HUDEP-2 (cell line): ENCODE measurements at regions not wholly inside any gene's neighbourhood (a gene's known extent, or its start where the extent isn't known, plus 50 kb on each side); places are given as distances from the start of the nearest gene placed in this dataset.
"Not testable (repeated sequence)": the region's sequence is repeated elsewhere in the genome, so short reads cannot be mapped to it uniquely, and the experiment has no call there.

ENCODE experiments used
- DNase-seq, 76 experiments: peaks; one replicate each; lab custom pipeline; 2025; ENCODE audit not compliant: unreplicated experiment in 76 of 76; lab: John Stamatoyannopoulos, UW

DNA sequence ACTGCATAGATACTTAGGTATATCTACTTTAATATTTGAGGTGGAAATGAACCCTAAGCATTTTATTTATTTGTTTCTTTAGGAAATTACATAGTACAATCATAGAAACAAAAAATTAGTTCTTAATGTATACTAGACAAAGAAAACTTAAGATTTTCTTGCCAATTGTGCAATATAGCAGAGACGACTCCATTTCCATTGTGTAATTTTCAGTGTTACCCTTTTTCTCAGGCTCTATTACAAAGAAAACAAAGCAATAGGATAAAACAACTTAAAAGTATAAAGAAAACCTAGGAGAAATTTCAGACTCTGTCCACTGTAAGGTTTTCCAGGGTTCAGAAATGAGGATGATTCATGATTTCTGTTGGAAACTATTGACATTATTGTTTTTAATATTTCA, 89.0 kb upstream of the SERTAD2 start:
- no peak for DNase-seq

DNA sequence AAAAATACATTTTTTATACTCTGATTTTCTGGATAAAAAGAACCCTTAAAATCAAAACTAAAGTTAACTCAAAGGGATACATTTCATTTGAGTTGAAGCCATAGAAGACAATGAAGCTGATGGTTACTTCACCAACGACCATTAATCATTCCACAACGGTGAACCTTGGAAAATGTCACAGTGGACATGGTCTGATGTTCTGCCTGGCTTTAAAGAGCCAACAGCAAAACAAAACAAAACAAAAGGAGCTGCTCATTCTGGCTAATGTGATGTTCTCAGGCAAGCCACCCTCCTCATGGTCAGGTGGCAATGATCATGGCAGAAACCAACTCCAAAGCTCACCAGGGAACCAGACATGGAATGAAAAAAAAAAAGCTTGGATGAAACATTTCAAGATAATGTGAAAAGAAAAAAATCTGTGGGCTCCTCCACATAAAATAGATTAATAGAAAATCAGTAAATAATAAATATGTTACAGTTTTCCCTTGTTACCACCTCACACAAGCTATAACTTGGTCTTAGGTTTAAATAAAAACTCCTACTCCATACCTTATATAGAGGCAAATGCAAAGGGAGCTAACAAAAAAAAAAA, 90.1 kb upstream of the SERTAD2 start:
- no peak for DNase-seq

DNA sequence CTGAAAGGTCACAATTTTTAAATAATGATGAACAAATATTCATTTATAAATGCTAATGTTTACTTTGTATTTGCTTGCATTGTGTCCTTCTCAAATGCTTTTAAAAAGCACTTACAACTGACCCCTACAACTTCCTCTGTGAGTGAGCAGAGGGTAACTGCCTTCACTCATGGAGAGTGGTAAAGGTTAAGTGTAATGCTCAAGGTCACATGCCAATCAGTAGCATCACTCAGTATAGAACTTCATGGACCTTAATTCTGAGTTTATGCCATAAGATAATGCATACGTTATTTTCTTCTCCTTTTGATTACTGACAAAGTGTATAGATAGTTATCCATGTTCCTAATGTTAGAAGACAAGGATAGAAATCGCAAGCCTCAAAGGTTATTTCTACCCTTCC, 91.8 kb upstream of the SERTAD2 start:
- no peak for DNase-seq

DNA sequence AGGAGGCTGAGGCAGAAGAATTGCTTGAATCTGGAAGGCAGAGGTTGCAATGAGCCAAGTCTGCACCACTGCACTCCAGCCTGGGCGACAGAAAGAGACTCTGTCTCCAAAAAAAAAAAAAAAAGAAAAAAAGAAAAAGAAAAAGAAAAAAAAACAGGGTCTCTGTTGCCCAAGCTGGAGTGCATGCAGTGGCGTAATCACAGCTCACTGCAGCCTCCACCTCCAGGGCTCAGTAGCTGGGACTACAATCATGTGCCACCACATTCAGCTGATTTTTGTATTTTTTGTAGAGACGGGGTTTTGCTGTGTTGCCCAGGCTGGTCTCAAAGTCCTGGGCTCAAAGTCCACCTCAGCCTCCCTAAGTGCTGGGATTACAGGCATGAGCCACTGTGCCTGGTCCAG, 94.0 kb upstream of the SERTAD2 start:
- DNase-seq: not testable (repeated sequence)

DNA sequence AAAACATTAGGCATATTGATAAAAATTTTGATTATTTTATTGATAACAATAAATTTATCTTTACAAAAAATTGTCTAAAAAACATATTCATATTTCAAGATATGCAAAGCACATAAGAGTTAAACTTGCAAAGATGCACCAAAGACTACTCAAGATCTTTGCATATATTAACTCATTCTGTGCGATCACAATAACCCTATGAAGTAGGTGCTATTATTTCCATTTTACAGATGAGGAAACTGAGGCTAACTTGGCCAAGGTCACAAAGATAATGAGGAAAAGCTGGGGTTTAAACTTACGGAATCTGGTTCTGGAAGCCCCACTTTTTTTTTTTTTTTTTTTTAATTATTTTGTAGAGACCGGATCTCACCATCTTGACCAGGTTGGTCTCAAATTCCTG, 94.4 kb upstream of the SERTAD2 start:
- no peak for DNase-seq

DNA sequence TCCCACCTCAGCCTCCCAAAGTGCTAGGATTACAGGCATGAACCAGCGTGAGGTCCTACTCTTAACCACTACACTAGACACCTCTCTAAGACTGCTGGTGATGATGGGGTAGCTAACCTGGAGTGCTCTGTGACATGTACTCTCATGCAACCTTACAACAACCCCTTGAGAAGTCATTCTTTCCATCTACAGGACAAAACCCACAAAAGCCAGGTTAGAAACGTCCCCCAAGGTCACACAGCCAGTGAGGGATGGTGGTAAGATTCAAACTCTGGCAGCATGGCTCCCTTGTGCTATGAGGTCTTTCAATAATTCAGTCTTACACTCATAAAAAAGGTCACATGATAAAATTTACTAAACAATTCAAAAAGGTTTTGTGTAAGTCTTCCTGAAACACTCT, 94.8 kb upstream of the SERTAD2 start:
- no peak for DNase-seq

DNA sequence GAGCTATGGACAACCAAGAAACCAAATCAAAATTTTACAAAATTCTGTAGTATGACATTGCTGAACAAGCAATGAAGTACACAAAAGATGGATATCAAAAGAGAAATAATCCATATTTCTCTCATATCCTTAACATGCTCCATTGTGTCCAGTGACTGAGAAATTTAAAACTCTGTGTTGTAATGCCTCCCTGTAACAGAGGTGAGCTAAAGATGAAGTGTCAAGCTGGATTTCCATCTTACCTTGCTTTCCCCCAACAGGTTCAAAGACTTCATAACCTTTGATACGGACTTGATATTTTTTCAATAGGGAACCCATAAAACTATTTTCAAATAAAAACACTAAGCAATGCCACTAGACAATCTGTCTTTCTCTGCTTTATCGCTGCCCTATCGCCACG, 95.7 kb upstream of the SERTAD2 start:
- no peak for DNase-seq

DNA sequence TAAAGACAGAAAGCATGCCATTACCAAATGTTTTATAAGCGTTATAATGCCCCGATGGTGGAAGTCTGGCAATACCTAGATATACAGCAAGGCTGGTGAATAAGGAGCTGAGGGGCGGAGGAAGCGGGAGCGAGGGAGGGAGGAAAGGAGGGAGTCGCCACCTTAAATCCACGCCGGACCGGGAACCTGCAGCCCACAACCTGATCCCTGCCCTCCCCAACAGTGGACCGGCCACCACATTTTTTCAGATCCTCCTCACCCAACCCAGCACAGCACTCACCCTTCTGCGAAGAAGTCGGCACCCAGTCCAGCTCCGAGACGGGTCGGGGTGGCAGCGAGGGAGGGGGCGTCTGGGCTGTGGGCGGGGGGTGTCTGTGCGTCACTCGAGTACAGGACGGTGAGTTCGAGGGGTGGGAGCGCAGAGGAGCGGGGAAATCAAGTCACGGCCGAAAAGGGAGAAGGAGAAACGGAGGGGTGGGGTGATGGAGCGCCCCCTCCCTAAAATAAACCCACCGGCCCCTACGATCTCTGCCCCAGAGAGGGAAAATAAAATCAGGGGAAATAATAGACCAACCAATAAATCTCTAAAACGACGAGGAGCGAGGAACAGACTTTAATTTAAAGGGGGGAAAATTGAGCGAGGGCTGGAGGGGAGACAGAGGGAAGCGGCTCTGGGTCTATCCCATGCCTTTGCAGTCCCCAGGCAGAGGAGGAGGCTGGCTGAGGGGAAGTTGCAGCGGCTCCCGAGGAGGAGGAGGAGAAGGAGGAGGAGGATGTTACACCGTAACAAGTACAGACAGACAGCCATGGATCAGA, 96.5 kb upstream of the SERTAD2 start:
- DNase-seq: peak in 1 of 76 experiments; percentile 2

DNA sequence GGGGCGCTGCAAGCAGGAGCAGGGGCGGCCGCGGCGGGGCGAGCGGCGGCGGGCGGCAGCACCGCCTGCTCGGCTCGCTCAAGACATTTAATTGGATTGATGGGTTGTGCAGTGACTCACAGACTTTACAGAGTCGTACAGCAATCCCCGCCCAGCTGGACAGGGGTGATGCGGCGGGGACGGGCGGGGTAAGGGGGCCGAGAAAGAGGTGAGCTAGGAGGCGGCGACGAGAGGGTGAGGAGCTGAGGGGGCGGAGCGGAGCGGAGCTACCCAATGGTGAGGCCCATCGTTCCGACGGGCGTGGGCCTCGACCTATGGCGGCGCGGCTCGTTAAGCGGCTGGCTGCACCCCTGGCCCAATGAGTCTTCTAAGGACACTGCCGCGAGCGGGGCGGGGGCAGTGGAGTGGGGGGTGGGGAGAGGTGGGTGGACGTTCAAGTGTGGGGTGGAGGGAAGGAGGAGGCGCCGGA, 97.1 kb upstream of the SERTAD2 start:
- peak; percentile 12 to 100 (median 98) for DNase-seq

DNA sequence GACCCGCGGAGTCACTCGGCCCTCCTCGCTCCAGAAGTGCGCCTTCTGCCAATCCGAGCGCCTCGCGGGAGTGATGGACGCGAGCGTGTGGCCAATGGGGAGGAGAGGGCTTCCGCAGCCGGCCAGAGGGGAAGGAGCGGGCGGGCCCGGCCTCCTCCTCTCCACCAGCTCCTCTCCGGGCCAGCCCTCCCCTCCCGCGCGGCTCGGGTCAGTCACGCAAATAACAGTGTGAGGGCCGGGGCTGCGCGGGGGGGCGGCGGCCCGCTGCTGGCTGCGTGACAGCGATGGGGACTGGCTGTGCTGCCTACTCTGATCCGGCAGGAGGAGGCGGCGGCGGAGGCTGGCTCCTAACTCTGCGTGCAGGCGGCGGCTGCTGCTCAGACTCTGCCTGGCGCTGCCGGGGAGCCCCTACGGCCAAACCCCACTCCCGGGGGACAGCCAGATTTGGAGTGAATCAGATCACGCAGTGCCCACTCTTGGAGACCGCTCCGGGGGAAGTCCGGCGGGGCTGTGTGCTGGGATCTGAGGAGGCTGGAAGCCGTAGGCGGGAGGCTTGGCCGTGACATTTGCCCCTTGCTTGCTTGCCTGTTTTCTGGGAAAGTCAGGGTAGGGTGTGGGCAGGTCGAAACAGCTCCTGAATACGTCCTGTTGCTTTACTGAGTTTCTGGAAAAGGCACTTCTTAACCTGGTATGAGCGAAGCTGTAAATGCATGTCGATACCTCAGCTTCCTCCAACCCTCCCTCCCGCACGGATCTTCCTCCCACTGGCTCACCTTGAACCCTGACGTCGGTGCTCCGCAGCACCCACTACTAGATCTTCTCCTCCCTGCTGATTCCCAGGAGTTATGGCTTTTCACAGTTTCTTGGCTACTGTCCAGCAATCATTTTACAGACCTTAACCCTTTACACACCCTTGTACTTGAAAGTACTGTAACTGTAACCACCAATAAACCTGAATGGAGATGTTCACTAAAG, 97.9 kb upstream of the SERTAD2 start:
- peak in 32 of 76 experiments; percentile 28 to 100 (median 98) for DNase-seq

DNA sequence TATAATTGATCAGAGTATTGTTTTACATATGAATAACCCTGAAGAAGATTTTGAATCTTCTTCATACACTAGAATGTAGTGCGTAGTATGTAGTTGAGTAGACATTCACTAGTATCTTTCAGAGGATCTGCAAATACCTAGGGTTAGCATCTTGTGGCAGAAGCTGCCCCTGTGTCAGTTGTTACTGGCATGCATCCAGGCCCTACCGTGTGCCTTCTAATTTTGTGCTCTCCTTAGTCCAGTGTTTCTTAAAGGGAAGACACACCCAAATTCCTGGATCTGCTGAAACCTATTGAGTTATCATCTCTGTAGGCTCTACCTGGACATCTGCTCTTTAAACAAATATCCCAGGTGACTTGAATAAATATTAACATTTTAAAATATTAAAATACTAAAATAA, 99.7 kb upstream of the SERTAD2 start:
- peak in 1 of 76 experiments; percentile 1 for DNase-seq

DNA sequence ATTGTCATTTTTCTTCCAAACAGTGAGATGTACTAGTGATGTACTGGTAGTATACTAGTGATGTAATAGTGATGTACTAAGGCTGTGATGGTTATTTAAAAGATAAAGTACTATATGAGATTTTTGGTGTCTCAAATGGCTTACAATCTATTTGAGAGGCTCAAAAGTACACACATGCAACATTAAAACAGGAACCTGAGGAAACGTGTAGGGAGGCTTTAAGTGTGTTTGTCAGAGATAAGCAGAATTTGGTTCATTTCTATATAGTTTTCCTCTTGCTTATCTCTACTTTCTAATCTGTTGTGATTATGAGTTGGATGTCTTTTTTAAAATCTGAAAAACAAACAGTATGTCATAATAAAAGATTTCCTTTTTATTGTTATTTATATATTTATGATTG, 100.9 kb upstream of the SERTAD2 start:
- DNase-seq: no peak

DNA sequence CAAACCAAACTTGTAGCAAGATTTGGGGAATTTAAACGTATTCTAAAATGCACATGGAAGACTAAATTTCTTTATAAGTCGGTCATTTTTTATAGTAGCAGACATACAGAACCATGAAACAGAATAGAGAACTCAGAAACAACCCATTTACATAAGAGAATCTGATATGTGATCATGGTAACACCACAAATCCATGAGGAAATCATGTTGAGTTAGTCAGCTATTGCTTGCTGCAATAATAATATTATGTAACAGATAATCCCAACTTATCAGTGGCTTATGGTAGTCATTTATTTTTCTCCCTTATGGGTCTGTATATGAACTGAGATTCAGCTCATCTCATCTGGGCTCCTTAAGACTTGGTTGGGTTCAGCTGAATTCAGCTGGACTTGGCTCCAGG, 103.4 kb upstream of the SERTAD2 start:
- no peak for DNase-seq

DNA sequence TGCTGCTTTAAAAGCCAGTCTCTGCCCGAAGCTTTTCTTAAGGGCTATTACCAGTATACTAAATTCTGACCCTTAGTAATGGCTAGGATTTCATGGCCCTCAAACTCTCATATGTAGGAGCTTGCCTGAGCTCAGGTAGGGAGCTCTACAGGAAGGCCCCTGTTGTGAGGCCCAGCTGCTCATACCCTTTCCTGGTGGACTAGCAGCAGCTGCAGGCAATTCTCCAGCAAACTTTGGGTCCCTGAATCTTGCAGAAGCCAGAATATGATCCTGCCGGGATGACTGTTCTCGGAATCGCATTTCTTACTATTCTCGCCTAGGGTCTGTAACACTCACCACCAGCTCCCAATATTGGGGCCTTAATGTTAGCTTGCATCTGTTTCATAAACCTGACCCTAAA, 106.4 kb upstream of the SERTAD2 start:
- DNase-seq: no peak

DNA sequence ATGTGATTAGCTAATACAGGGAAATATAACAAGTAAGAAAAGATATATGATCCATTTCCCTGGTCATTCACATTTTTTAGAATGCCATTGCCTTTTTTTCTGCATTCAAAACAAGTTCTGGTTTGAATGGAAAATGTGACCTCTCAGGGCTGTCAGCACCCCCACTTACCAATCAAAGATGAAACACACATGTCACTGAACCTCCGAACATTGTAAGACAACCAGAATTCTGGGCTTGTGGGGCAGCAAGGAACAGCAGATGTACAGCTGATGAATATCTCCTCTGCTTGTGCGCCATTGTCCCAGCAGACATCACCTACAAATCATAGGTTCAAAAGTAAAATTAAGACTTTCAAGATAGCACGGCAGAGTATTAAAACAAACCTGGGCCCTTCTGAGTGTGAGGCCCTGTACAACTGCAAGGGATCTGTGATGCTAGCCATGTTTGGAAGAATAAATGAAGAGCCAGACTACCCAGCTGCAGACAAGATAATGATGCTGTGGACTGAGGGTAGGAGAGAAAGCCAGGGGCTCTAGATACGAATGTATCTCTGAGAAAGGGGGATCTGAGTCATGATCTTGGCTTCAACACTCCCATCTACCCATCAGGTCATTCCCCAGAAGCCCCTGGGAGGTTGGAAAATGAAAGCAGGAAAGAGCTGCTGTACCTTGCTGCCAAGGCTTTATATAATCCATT, 108.7 kb upstream of the SERTAD2 start:
- no peak for DNase-seq

DNA sequence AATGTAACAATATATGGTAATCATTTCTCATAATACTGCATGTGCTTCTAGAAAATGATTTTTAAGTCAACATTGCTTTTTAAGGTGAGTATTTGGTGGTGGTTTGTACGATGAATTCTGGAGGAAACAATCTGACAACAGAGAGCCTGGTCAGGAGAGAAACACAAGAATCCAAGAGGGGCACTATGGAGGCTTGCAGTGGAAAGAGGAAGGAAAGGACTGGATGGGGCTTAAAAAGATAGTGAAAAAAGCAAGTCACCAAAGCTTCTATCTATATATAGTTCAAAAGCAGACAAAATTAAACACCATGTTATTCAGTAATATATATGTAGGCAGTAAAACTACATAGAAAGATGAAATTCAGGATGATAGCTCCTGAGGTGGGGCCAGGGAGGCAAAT, 109.4 kb upstream of the SERTAD2 start:
- no peak for DNase-seq

DNA sequence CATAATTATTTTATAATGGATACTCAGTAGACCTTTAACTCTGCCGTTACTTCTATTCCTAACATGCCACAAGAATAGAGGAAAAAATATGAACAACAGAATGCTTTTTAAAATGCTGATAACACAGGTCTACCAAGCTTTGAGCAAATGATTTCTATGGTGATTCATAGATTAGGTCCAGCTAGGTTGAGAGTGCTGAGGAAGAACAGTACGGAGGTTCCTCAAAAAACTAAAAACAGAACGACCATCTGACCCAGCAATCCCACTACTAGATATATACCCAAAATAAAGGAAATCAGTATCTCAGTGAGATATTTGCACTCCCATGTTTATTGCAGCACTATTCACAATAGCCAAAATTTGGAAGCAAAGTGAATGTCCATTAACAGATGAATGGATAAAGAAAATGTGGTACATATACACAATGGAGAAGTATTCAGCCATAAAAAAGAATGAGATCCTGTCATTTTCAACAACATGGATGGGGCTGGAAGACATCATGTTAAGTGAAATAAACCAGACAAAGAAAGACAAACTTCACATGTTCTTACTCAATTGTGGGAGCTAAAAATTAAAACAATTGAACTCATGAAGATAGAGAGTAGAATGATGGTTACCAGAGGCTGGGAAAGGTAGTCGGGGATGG, 111.6 kb upstream of the SERTAD2 start:
- no peak for DNase-seq

DNA sequence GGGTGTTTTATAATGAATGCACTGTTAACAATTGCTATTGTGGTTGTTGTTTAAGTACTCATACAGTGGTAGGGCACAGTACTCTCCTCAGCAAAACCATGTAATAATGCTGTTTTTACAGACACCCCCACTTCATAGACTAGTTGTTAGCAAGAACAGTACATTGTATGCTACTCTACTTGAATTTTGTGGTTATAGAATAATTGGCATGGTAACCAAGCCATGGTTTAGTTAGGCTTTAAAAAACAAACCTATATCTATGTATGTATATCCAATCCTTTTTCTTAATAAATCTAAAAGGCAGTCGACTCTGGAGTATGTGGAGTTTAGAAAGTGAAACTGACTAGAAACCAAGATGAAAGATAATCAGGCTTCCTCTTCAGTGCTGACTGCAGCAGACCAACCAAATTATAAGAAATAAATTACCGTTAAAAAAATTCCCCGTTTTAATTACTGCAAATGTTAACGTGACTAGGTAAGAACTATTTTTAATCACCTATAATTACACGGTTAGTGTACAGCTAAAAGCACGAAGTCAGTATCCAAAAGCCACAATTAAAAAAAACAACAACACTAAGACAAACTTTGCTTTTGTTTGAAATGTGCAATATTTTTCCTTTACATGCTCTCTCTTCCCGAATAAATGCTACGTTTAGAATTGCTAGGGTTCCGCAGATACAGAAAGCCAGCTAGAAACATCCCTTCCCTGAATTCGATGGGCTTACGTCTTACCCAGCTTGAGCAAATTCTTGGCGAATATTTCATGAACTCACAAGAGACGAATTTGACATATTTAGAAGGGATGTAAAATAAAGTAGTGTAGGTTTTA, 113.3 kb upstream of the SERTAD2 start:
- DNase-seq: peak in 3 of 76 experiments; percentile 1 to 8 (median 6)
